Peyer's patch (tissue), 4 donors: ENCODE measurements at regions not wholly inside any gene's neighbourhood (a gene's known extent, or its start where the extent isn't known, plus 50 kb on each side); places are given as distances from the start of the nearest gene placed in this dataset.
"Not testable (repeated sequence)": the region's sequence is repeated elsewhere in the genome, so short reads cannot be mapped to it uniquely, and the experiment has no call there.

ENCODE experiments used
- DNase-seq, 3 donors: peaks; one replicate each; pipeline ENCODE4 v3.0.0-alpha.2; 2017 to 2019
- H3K27ac ChIP-seq, 4 donors: fragments of 200-600 bp; sonication (generic); one replicate each; pipeline ENCODE4 v1.5.1; 2016 to 2019
- H3K27me3 ChIP-seq, 2 donors: fragments of 200-600 bp; sonication (generic); one replicate each; pipeline ENCODE4 v1.5.1; 2019
- H3K36me3 ChIP-seq, 3 donors: fragments of 200-600 bp; sonication (generic); one replicate each; pipeline ENCODE4 v1.5.1; 2016 to 2019
- H3K4me1 ChIP-seq, 4 donors: fragments of 200-600 bp; sonication (generic); one replicate each; pipeline ENCODE4 v1.5.1; 2016 to 2019
- H3K4me3 ChIP-seq, 4 donors: fragments of 200-600 bp; sonication (generic); 1 replicate in 3 of 4; 2 replicates in 1 of 4; pipeline ENCODE4 v1.5.1; 2016 to 2019; ENCODE audit warnings: mild to moderate bottlenecking in 1 of 4
- H3K9me3 ChIP-seq, 4 donors: fragments of 200-600 bp; sonication (generic); one replicate each; pipeline ENCODE4 v1.5.1; 2016 to 2019; ENCODE audit warnings: mild to moderate bottlenecking in 1 of 4
- CTCF ChIP-seq, 6 experiments: fragments of 450-650 bp in 4 of 6; fragments of 200-600 bp in 2 of 6; sonication (generic) in 1 of 6; IDR thresholded peaks; one replicate each; pipeline ENCODE4 v1.5.1; 2017 to 2019; ENCODE audit warnings: antibody characterized with exemption in 6 of 6, mild to moderate bottlenecking in 3 of 6, moderate library complexity in 1 of 6
- POLR2A ChIP-seq, 2 donors: fragments of 450-650 bp; IDR thresholded peaks; one replicate each; pipeline ENCODE4 v1.5.1; 2017; ENCODE audit warnings: antibody characterized with exemption in 2 of 2, mild to moderate bottlenecking in 2 of 2, moderate library complexity in 2 of 2

GRCh38 chr5:39658866-39659265, 234.1 kb upstream of the DAB2 start:
- no peak for DNase-seq
- no peak overlapping the region for H3K4me3 ChIP-seq
- H3K27ac ChIP-seq = no peak overlapping the region
- TF ChIP-seq POLR2A (IDR thresholded peaks at IDR 0.05) (no peak), CTCF (IDR thresholded peaks at IDR 0.05) (no peak)
- H3K36me3 ChIP-seq = no peaks in the 10 kb centered on the region
- no peaks in the 10 kb centered on the region for H3K27me3 ChIP-seq
- H3K4me1 ChIP-seq = no peaks in the 10 kb centered on the region
- no peaks in the 10 kb centered on the region for H3K9me3 ChIP-seq

GRCh38 chr5:39657943-39658342, 233.2 kb upstream of the DAB2 start:
- no peak for TF ChIP-seq POLR2A (IDR thresholded peaks at IDR 0.05)
- no peak for TF ChIP-seq CTCF (IDR thresholded peaks at IDR 0.05)
- Histone ChIP-seq H3K9me3 (no peaks in the 10 kb centered on the region), H3K27me3 (no peaks in the 10 kb centered on the region), H3K27ac (no peak overlapping the region), H3K4me3 (no peak overlapping the region), H3K4me1 (no peaks in the 10 kb centered on the region), H3K36me3 (no peaks in the 10 kb centered on the region)
- no peak for DNase-seq

GRCh38 chr5:39656600-39656999, 231.8 kb upstream of the DAB2 start:
- TF ChIP-seq POLR2A (IDR thresholded peaks at IDR 0.05) (no peak), CTCF (IDR thresholded peaks at IDR 0.05) (no peak)
- Histone ChIP-seq H3K27me3 (no peaks in the 10 kb centered on the region), H3K4me3 (no peak overlapping the region), H3K36me3 (no peaks in the 10 kb centered on the region), H3K4me1 (no peaks in the 10 kb centered on the region), H3K27ac (no peak overlapping the region), H3K9me3 (no peaks in the 10 kb centered on the region)
- DNase-seq = no peak

- H3K27me3 ChIP-seq = no peaks in the 10 kb centered on the region
- H3K4me1 ChIP-seq = no peaks in the 10 kb centered on the region
- H3K4me3 ChIP-seq = no peak overlapping the region
- H3K9me3 ChIP-seq = no peaks in the 10 kb centered on the region
- H3K36me3 ChIP-seq = no peaks in the 10 kb centered on the region
- no peak overlapping the region for H3K27ac ChIP-seq
- DNase-seq = no peak
- TF ChIP-seq POLR2A (IDR thresholded peaks at IDR 0.05) = no peak
- TF ChIP-seq CTCF (IDR thresholded peaks at IDR 0.05) = no peak
Measured at GRCh38 chr5:39654715-39655114, 229.9 kb upstream of the DAB2 start.

GRCh38 chr5:39652481-39652880, 227.7 kb upstream of the DAB2 start:
- not testable (repeated sequence) for H3K27ac ChIP-seq, H3K27me3 ChIP-seq, H3K4me1 ChIP-seq, DNase-seq, H3K4me3 ChIP-seq, H3K36me3 ChIP-seq, H3K9me3 ChIP-seq

- Histone ChIP-seq H3K4me1 (no peaks in the 10 kb centered on the region), H3K4me3 (no peak overlapping the region), H3K9me3 (no peaks in the 10 kb centered on the region), H3K27ac (no peak overlapping the region), H3K36me3 (no peaks in the 10 kb centered on the region), H3K27me3 (no peaks in the 10 kb centered on the region)
- no peak for DNase-seq
- TF ChIP-seq POLR2A (IDR thresholded peaks at IDR 0.05) (no peak), CTCF (IDR thresholded peaks at IDR 0.05) (no peak)
Measured at GRCh38 chr5:39652036-39652435, 227.3 kb upstream of the DAB2 start.
